Esophagus squamous epithelium (tissue), 5 donors: ENCODE measurements at regions not wholly inside any gene's neighbourhood (a gene's known extent, or its start where the extent isn't known, plus 50 kb on each side); places are given as distances from the start of the nearest gene placed in this dataset.

Experiments used
- DNase-seq: peaks from one replicate; lab custom pipeline; 2025; lab: John Stamatoyannopoulos, UW
- H3K27ac ChIP-seq, 4 donors: fragments of 200-600 bp; sonication (generic); one replicate each; pipeline ENCODE4 v1.5.1; 2016 to 2019; ENCODE audit warnings: mild to moderate bottlenecking in 1 of 4
- H3K27me3 ChIP-seq, 4 donors: fragments of 200-600 bp; sonication (generic); 1 replicate in 3 of 4; 2 replicates in 1 of 4; pipeline versions ENCODE4 v1.5.1 to v1.6.0; 2017 to 2021; ENCODE audit warnings: antibody characterized with exemption in 1 of 4
- H3K36me3 ChIP-seq, 3 donors: fragments of 200-600 bp; sonication (generic); one replicate each; pipeline ENCODE4 v1.5.1; 2016 to 2019
- H3K4me1 ChIP-seq, 3 donors: fragments of 200-600 bp; sonication (generic); one replicate each; pipeline ENCODE4 v1.5.1; 2017 to 2019
- H3K4me3 ChIP-seq, 4 donors: fragments of 200-600 bp; sonication (generic); 1 replicate in 3 of 4; 2 replicates in 1 of 4; pipeline ENCODE4 v1.5.1; 2016 to 2019; ENCODE audit warnings: mild to moderate bottlenecking in 2 of 4, moderate library complexity in 1 of 4
- H3K9me3 ChIP-seq, 3 donors: fragments of 200-600 bp; sonication (generic); one replicate each; pipeline ENCODE4 v1.5.1; 2016 to 2019
- CTCF ChIP-seq, 6 experiments: fragments of 450-650 bp in 4 of 6; fragments of 200-600 bp in 2 of 6; sonication (generic) in 2 of 6; IDR thresholded peaks; one replicate each; pipeline ENCODE4 v1.5.1; 2016 to 2019; ENCODE audit warnings: antibody characterized with exemption in 6 of 6, mild to moderate bottlenecking in 4 of 6, moderate library complexity in 4 of 6
- POLR2A ChIP-seq, 4 donors: fragments of 450-650 bp; IDR thresholded peaks; one replicate each; pipeline ENCODE4 v1.6.1; 2017; ENCODE audit warnings: antibody characterized with exemption in 4 of 4, mild to moderate bottlenecking in 4 of 4, moderate library complexity in 3 of 4
- WGBS, 2 donors: methylation state at CpG; one replicate each; pipeline ENCODE4 v1.1.5; 2018; 5-methylcytosine and 5-hydroxymethylcytosine counted together
- intact Hi-C: fragments of 100-400 bp; cut with DNase I; formaldehyde crosslinking; loops from one replicate; pipeline ENCODE4 v1.15.0; 2022
- donor health status: DM: yes; HTN: yes; CAD: no.

GRCh38 chr16:52077607-52078006 lies 469.3 kb downstream of the TOX3 start:
- Histone ChIP-seq H3K9me3 (no peaks in the 10 kb centered on the region), H3K27me3 (peaks cover 0 to 63% (median 0%) of the 10 kb centered on the region in 4 donors), H3K4me1 (no peaks in the 10 kb centered on the region), H3K27ac (no peak overlapping the region), H3K4me3 (no peak overlapping the region), H3K36me3 (no peaks in the 10 kb centered on the region)
- TF ChIP-seq POLR2A (IDR thresholded peaks at IDR 0.05) (no peak), CTCF (IDR thresholded peaks at IDR 0.05) (no peak)
- no peak for DNase-seq
- WGBS, 2 donors = 76 to 95% methylated on average over 3 to 4 of the region's 5 CpGs
- intact Hi-C loops = no loop called here

GRCh38 chr16:52076801-52077201 lies 470.1 kb downstream of the TOX3 start:
- no peaks in the 10 kb centered on the region for H3K36me3 ChIP-seq
- TF ChIP-seq CTCF (IDR thresholded peaks at IDR 0.05) (no peak), POLR2A (IDR thresholded peaks at IDR 0.05) (no peak)
- H3K27me3 ChIP-seq = peaks cover 0 to 71% (median 0%) of the 10 kb centered on the region in 4 donors
- H3K9me3 ChIP-seq = no peaks in the 10 kb centered on the region
- no peaks in the 10 kb centered on the region for H3K4me1 ChIP-seq
- 63 to 72% methylated on average over 3 of the region's 3 CpGs for WGBS, 2 donors
- H3K4me3 ChIP-seq = no peak overlapping the region
- no peak for DNase-seq
- intact Hi-C loops = no loop called here
- H3K27ac ChIP-seq = no peak overlapping the region

GRCh38 chr16:52076332-52076731 lies 470.6 kb downstream of the TOX3 start:
- no peak for DNase-seq
- TF ChIP-seq CTCF (IDR thresholded peaks at IDR 0.05) = no peak
- TF ChIP-seq POLR2A (IDR thresholded peaks at IDR 0.05) = no peak
- Histone ChIP-seq H3K36me3 (no peaks in the 10 kb centered on the region), H3K4me3 (no peak overlapping the region), H3K4me1 (no peaks in the 10 kb centered on the region), H3K27ac (no peak overlapping the region), H3K9me3 (no peaks in the 10 kb centered on the region), H3K27me3 (peaks cover 0 to 73% (median 0%) of the 10 kb centered on the region in 4 donors)
- intact Hi-C loops = no loop called here
- 71 to 80% methylated on average over 1 to 3 of the region's 6 CpGs for WGBS, 2 donors

GRCh38 chr16:52074133-52074532 lies 472.8 kb downstream of the TOX3 start:
- 35 to 39% methylated on average over 3 of the region's 3 CpGs for WGBS, 2 donors
- no peak overlapping the region for H3K27ac ChIP-seq
- DNase-seq = no peak
- no peaks in the 10 kb centered on the region for H3K4me1 ChIP-seq
- H3K36me3 ChIP-seq = no peaks in the 10 kb centered on the region
- TF ChIP-seq POLR2A (IDR thresholded peaks at IDR 0.05) (no peak), CTCF (IDR thresholded peaks at IDR 0.05) (no peak)
- no peaks in the 10 kb centered on the region for H3K9me3 ChIP-seq
- H3K27me3 ChIP-seq = peaks cover 0 to 70% (median 0%) of the 10 kb centered on the region in 4 donors
- no peak overlapping the region for H3K4me3 ChIP-seq
- intact Hi-C loops = no loop called here

- no peak overlapping the region for H3K4me3 ChIP-seq
- peaks cover 0 to 66% (median 0%) of the 10 kb centered on the region in 4 donors for H3K27me3 ChIP-seq
- no peaks in the 10 kb centered on the region for H3K9me3 ChIP-seq
- H3K4me1 ChIP-seq = no peaks in the 10 kb centered on the region
- DNase-seq = no peak
- H3K36me3 ChIP-seq = no peaks in the 10 kb centered on the region
- WGBS, 2 donors = 69 to 73% methylated on average over 3 of the region's 3 CpGs
- intact Hi-C loops = no loop called here
- no peak overlapping the region for H3K27ac ChIP-seq
- TF ChIP-seq CTCF (IDR thresholded peaks at IDR 0.05) = no peak
- no peak for TF ChIP-seq POLR2A (IDR thresholded peaks at IDR 0.05)
Measured at GRCh38 chr16:52073024-52073423, 473.9 kb downstream of the TOX3 start.
